NB4 (cell line): ENCODE measurements at regions not wholly inside any gene's neighbourhood (a gene's known extent, or its start where the extent isn't known, plus 50 kb on each side); places are given as distances from the start of the nearest gene placed in this dataset.
A peak's percentile ranks its signal among the peaks of the same experiment; 100 is the strongest.

Experiments used
- DNase-seq: peaks from one replicate; pipeline ENCODE4 v3.0.0; 2010; ENCODE audit warnings: low read depth
- H3K4me3 ChIP-seq: one replicate; pipeline ENCODE4 v1.5.1; 2011; ENCODE audit warnings: mild to moderate bottlenecking, low read depth, low read length, moderate library complexity
- CTCF ChIP-seq: IDR thresholded peaks from one replicate; pipeline ENCODE4 v1.5.1; 2012; ENCODE audit warnings: low read depth, low read length
- MAX ChIP-seq: IDR thresholded peaks from 2 replicates; pipeline ENCODE4 v1.6.1; 2011; ENCODE audit warnings: low read depth, low read length
- MYC ChIP-seq: IDR thresholded peaks from 2 replicates; pipeline ENCODE4 v1.6.1; 2011; ENCODE audit warnings: low read depth, low read length
- POLR2A ChIP-seq: IDR thresholded peaks from 2 replicates; pipeline ENCODE4 v1.6.1; 2011; ENCODE audit warnings: mild to moderate bottlenecking; ENCODE audit not compliant: insufficient read length; ENCODE audit errors: extremely low read depth

GRCh38 chr10:124235232-124235631, 141.8 kb upstream of the CHST15 start:
- DNase-seq = no peak
- TF ChIP-seq MYC = no peak
- TF ChIP-seq MAX = no peak
- no peak for TF ChIP-seq CTCF
- no peak for TF ChIP-seq POLR2A
- no peak overlapping the region for H3K4me3 ChIP-seq

DNA sequence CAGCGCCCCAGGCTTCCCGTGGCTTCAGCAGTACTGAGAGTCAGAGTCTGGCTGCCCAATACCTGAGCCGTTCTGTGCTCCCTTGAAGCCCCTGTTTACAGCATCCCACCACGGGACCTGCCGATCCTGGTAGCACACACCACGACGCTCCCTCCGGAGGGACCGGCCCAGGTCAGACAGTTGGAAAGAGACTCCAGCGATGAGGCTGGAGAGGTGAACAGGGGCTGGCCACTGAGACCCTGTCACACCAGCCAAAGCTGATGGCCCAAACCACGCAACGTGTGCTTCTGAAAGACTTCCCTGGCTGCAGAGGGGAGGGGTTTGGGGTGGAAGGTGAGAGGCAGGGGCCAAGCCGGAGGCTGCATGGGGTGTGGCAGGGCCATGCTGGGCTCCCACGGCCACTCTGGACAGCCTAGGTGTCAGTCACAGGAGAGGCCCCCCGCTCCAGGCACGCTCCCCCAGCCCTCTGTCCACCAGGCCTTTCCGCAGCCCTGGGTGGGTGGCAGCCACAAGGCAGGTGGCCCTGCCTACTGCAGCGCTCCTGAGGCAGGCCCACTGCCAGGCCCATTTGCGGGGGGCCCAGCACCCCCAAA, 140.2 kb upstream of the CHST15 start:
- TF ChIP-seq MYC (no peak), CTCF (no peak), POLR2A (no peak), MAX (no peak)
- H3K4me3 ChIP-seq = no peak overlapping the region
- no peak for DNase-seq

DNA sequence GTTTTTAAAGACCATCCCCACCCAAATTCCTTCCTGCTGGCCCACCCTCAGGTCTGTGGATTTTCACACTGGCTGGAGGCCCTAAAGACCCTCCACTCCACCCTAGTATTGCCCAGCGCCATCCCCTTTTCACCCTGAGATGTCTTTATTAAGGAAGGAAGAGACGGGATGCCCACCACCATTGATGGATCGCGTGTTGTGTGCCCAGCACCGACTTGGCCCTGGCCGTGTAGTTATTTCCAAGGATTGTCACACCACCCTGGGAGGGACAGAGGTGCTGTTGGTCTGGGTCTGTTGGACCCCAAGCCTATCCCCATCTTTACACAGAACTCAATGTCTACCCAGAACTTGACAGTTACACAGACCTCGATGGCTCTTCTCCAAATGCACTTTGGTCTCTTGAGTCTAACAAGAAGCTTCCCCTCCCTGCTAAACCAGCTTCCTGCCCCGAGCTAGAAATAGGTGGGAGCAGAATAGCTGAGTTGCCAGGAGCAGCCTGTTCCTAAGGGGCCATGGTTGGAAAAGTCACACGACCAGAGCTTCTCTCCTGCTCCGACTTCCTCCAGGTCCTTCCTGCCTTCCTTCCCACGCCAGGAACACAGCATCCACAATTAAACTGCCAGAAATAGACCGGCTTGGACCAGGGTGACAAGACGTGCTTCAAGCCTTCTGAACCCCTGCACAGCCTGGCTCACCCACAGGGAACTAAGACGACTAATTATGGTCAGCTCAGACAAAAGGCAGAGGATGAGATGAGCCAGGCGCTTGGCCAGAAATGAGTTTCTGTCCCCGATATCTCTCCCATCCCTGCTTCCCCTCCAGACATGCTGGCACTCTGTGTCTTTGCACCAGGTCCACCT, 139.5 kb upstream of the CHST15 start:
- H3K4me3 ChIP-seq = no peak overlapping the region
- no peak for DNase-seq
- no peak for TF ChIP-seq POLR2A
- no peak for TF ChIP-seq CTCF
- no peak for TF ChIP-seq MAX

DNA sequence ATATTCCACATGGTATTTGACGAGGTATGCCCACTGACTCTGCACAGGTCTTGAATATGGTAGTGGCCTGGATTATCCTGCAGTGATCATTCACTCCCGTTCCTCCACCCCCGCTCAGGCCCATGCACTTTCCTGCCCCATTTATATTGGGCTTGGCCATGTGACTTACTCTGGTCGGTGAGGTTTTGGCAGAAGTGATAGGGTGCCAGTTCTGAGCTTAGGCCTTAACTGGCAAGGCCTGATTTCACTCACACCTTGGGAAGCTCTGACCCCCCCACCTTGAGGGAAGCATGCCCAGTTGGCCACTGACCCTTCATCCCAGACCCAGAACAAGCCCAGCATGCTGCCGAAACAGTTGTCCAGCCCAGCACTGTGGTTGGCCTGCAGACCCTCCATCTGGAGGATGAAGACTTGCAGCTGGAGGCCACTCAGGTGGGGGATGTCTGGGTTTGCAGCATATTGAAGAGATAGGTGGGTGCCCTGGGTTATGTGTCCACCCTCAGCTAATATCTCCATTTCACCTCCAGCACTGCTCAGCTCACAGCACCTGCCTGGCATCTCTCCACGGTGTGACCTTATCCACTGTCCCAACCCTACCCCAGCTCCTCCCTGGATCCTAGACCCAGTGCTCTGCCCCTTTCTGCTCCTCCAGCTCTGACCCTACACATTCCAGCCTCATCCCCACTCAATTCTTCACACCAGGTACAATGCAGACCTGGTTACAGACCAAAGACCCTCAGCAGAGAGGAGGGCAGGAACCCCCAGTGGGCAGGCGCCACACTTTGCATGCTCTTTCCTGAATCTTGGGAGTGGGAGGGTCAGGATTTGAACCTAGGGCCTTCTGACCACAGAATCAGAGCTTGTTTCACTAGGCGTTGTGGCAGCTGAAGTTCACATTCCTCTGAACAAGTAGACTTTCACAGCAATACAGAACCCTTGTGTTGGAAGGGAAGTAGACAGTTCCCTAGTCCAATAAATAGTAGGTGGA, 138.1 kb upstream of the CHST15 start:
- no peak for TF ChIP-seq CTCF
- no peak for TF ChIP-seq POLR2A
- no peak for TF ChIP-seq MAX
- no peak for TF ChIP-seq MYC
- DNase-seq = peak; percentile 44
- H3K4me3 ChIP-seq = no peak overlapping the region

- no peak overlapping the region for H3K4me3 ChIP-seq
- DNase-seq = no peak
- TF ChIP-seq MAX (no peak), POLR2A (no peak), CTCF (no peak), MYC (no peak)
Observed at GRCh38 chr10:124230635-124231167, 137.3 kb upstream of the CHST15 start.
